Prostate gland (tissue), 2 donors: ENCODE measurements at regions not wholly inside any gene's neighbourhood (a gene's known extent, or its start where the extent isn't known, plus 50 kb on each side); places are given as distances from the start of the nearest gene placed in this dataset.

Experiments used
- DNase-seq: peaks from one replicate; pipeline ENCODE4 v3.0.0-alpha.2; 2019; ENCODE audit warnings: low spot score
- H3K27ac ChIP-seq, 2 donors: fragments of 200-600 bp; sonication (generic); 2 replicates each; pipeline ENCODE4 v1.5.1; 2017 to 2019
- H3K27me3 ChIP-seq: fragments of 200-600 bp; sonication (generic); replicated peaks from 2 replicates; pipeline ENCODE4 v1.5.1; 2019; ENCODE audit not compliant: insufficient read depth
- H3K36me3 ChIP-seq, 2 donors: fragments of 200-600 bp; sonication (generic); 1 replicate in 1 of 2; 2 replicates in 1 of 2; pipeline versions ENCODE4 v1.5.1 to v1.8.1; 2017 to 2019
- H3K4me1 ChIP-seq: fragments of 200-600 bp; sonication (generic); replicated peaks from 2 replicates; pipeline ENCODE4 v1.5.1; 2019
- H3K4me3 ChIP-seq, 2 donors: fragments of 200-600 bp; sonication (generic); 2 replicates each; pipeline ENCODE4 v1.5.1; 2017 to 2019
- H3K9me3 ChIP-seq: fragments of 200-600 bp; sonication (generic); 2 replicates; pipeline ENCODE4 v1.5.1; 2017
- CTCF ChIP-seq, 4 experiments: fragments of 200-600 bp in 2 of 4; fragments of 450-650 bp in 2 of 4; sonication (generic) in 2 of 4; IDR thresholded peaks; 1 replicate in 3 of 4; 2 replicates in 1 of 4; pipeline ENCODE4 v1.5.1; 2016 to 2019; ENCODE audit warnings: antibody characterized with exemption in 4 of 4, mild to moderate bottlenecking in 2 of 4, moderate library complexity in 2 of 4
- POLR2A ChIP-seq: fragments of 450-650 bp; IDR thresholded peaks from one replicate; pipeline ENCODE4 v1.6.1; 2016; ENCODE audit warnings: antibody characterized with exemption, mild to moderate bottlenecking
- POLR2AphosphoS5 ChIP-seq: sonication (generic); formaldehyde crosslinking; IDR thresholded peaks from one replicate; pipeline ENCODE4 v1.6.1; 2017; ENCODE audit warnings: antibody characterized with exemption
- WGBS: methylation state at CpG from one replicate; pipeline ENCODE4 v1.1.5; 2018; 5-methylcytosine and 5-hydroxymethylcytosine counted together
- intact Hi-C: fragments of 100-400 bp; cut with DNase I; formaldehyde crosslinking; loops from one replicate; pipeline ENCODE4 v1.14.2; 2022

- no peaks in the 10 kb centered on the region for H3K9me3 ChIP-seq
- WGBS, result 39% methylated on average over 8 of the region's 8 CpGs
- no peak overlapping the region for H3K27ac ChIP-seq
- no peak for DNase-seq
- no peaks in the 10 kb centered on the region for H3K4me1 ChIP-seq
- intact Hi-C loops, result no loop called here
- H3K4me3 ChIP-seq, result no peak overlapping the region
- no peaks in the 10 kb centered on the region for H3K36me3 ChIP-seq
- no peaks in the 10 kb centered on the region for H3K27me3 ChIP-seq
- TF ChIP-seq POLR2AphosphoS5 (no peak), POLR2A (no peak), CTCF (IDR thresholded peaks at IDR 0.05) (no peak)
Measured at GRCh38 chr10:20512631-20513030, 384.5 kb downstream of the NEBL start.

- H3K4me1 ChIP-seq, result no peaks in the 10 kb centered on the region
- intact Hi-C loops, result no loop called here
- H3K36me3 ChIP-seq, result no peaks in the 10 kb centered on the region
- no peak overlapping the region for H3K4me3 ChIP-seq
- DNase-seq, result no peak
- no peaks in the 10 kb centered on the region for H3K9me3 ChIP-seq
- TF ChIP-seq CTCF (IDR thresholded peaks at IDR 0.05), result no peak
- no peak for TF ChIP-seq POLR2AphosphoS5
- TF ChIP-seq POLR2A, result no peak
- no peaks in the 10 kb centered on the region for H3K27me3 ChIP-seq
- no peak overlapping the region for H3K27ac ChIP-seq
Measured at GRCh38 chr10:20508921-20509320, 388.2 kb downstream of the NEBL start.

GRCh38 chr10:20502903-20503585 lies 394.1 kb downstream of the NEBL start:
- Histone ChIP-seq H3K4me3 (no peak overlapping the region), H3K9me3 (no peaks in the 10 kb centered on the region), H3K27ac (no peak overlapping the region), H3K27me3 (no peaks in the 10 kb centered on the region), H3K36me3 (no peaks in the 10 kb centered on the region), H3K4me1 (no peaks in the 10 kb centered on the region)
- TF ChIP-seq POLR2AphosphoS5 (no peak), POLR2A (no peak), CTCF (IDR thresholded peaks at IDR 0.05) (no peak)
- 65% methylated on average over 5 of the region's 5 CpGs for WGBS
- intact Hi-C loops, result no loop called here
- DNase-seq, result no peak

DNA sequence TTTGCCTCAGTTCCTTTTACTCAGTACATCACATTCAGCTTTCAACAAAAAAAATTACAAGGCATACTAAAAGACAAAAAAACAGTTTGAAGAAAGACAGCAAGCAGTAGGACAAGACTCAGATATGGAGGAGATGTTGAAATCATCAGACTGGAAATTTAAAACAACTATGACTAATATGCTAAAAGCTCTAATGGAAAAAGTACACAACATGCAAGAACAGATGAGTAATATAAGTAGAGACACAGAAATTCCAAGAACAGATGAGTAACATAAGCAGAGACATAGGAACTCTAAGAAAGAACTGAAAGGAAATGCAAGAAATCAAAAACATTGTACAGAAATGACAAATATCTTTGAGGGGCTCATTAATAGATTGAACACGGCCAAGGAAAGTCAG lies 402.6 kb downstream of the NEBL start:
- Histone ChIP-seq H3K27me3 (no peaks in the 10 kb centered on the region), H3K4me1 (no peaks in the 10 kb centered on the region), H3K9me3 (no peaks in the 10 kb centered on the region), H3K27ac (no peak overlapping the region), H3K4me3 (no peak overlapping the region), H3K36me3 (no peaks in the 10 kb centered on the region)
- intact Hi-C loops, result no loop called here
- WGBS, result 74% methylated on average over 1 of the region's 1 CpG
- DNase-seq, result no peak
- TF ChIP-seq POLR2A (no peak), POLR2AphosphoS5 (no peak)

GRCh38 chr10:20492447-20492846 lies 404.7 kb downstream of the NEBL start:
- Histone ChIP-seq H3K9me3 (no peaks in the 10 kb centered on the region), H3K27ac (no peak overlapping the region), H3K27me3 (no peaks in the 10 kb centered on the region), H3K4me1 (no peaks in the 10 kb centered on the region), H3K4me3 (no peak overlapping the region), H3K36me3 (no peaks in the 10 kb centered on the region)
- TF ChIP-seq POLR2A (no peak), CTCF (IDR thresholded peaks at IDR 0.05) (no peak), POLR2AphosphoS5 (no peak)
- intact Hi-C loops, result no loop called here
- 34% methylated on average over 2 of the region's 2 CpGs for WGBS
- no peak for DNase-seq
